ENCODE measurements at regions not wholly inside any gene's neighbourhood (a gene's known extent, or its start where the extent isn't known, plus 50 kb on each side); places are given as distances from the start of the nearest gene placed in this dataset.
A peak's percentile ranks its signal among the peaks of the same experiment; 100 is the strongest.

DNA sequence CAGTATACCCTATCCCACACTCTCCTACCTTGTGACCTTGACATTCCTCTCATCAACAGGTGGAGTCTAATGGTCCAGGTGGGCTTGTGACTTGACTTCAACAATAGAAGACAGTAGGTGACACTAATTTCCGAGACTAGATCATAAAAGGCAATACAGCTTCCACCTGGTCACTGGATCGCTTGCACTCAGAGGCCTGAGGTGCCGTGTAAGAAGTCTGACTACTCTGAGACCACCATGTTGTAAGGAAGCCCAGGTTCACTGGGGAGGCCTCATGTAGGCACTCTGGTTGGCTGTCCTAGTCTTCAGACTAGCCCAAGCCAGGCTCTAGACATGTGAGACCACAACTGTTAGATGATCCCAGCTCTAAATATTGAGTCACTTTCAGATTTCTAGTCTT is 370.4 kb downstream of the MID1IP1 start:
- H3K4me1 ChIP-seq (ENCODE audit: low read length), result no peaks in the 10 kb centered on the region
- DNase-seq, result no peak
- H3K9me2 ChIP-seq (replicated peaks; ENCODE audit: insufficient read depth, low read length), result no peaks in the 10 kb centered on the region
- no peaks in the 10 kb centered on the region for H3K9me3 ChIP-seq (ENCODE audit: low read length)
- H3K27me3 ChIP-seq (ENCODE audit: low read length), result no peaks in the 10 kb centered on the region
- no peak overlapping the region for H3K4me3 ChIP-seq (ENCODE audit: low read length)
- H2AFZ ChIP-seq (ENCODE audit: low read length), result no peak overlapping the region
- H3K79me2 ChIP-seq (ENCODE audit: low read length), result no peaks in the 10 kb centered on the region
- no peak overlapping the region for H3K9ac ChIP-seq (ENCODE audit: low read length)
- H4K20me1 ChIP-seq (ENCODE audit: insufficient read depth, low read depth, low read length), result no peaks in the 10 kb centered on the region
- H3K36me3 ChIP-seq (ENCODE audit: insufficient read depth, low read length), result no peaks in the 10 kb centered on the region
- no peak overlapping the region for H3K27ac ChIP-seq (ENCODE audit: low read length)
- H3K4me2 ChIP-seq (ENCODE audit: low read depth, low read length, poor library complexity, severe bottlenecking), result no peak overlapping the region

DNA sequence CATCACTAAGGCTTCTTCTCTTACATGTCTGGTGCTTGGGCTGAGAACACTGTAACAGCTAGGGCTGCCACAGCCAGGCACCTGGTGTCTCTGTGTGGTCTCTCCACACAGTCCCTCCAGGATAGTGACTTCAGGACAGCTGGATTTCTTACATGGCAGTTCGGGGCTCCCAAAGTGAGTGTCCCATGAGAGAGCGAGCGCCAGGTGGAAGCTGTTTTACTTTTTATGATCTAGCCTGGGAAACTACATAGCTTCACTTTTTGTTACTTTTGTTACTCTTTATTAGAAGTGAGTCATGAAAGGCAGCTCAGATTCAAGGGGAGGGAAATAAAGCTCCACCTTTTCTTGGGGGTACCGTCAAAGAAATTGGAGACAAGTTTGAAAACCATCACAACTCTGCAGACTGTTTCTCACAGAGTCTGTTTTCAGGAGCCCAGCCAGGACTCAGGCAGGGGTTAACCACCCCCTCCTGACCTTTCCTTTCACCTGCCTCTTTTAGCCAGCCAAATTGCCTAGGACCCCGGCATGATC is 373.0 kb downstream of the MID1IP1 start:
- no peak overlapping the region for H3K4me3 ChIP-seq (ENCODE audit: low read length)
- no peak overlapping the region for H3K27ac ChIP-seq (ENCODE audit: low read length)
- no peaks in the 10 kb centered on the region for H3K36me3 ChIP-seq (ENCODE audit: insufficient read depth, low read length)
- H3K9me2 ChIP-seq (replicated peaks; ENCODE audit: insufficient read depth, low read length), result no peaks in the 10 kb centered on the region
- no peaks in the 10 kb centered on the region for H3K4me1 ChIP-seq (ENCODE audit: low read length)
- no peak for DNase-seq
- no peaks in the 10 kb centered on the region for H3K27me3 ChIP-seq (ENCODE audit: low read length)
- no peaks in the 10 kb centered on the region for H4K20me1 ChIP-seq (ENCODE audit: insufficient read depth, low read depth, low read length)
- H3K9me3 ChIP-seq (ENCODE audit: low read length), result no peaks in the 10 kb centered on the region
- no peak overlapping the region for H3K9ac ChIP-seq (ENCODE audit: low read length)
- no peak overlapping the region for H3K4me2 ChIP-seq (ENCODE audit: low read depth, low read length, poor library complexity, severe bottlenecking)
- no peak overlapping the region for H2AFZ ChIP-seq (ENCODE audit: low read length)
- no peaks in the 10 kb centered on the region for H3K79me2 ChIP-seq (ENCODE audit: low read length)

DNA sequence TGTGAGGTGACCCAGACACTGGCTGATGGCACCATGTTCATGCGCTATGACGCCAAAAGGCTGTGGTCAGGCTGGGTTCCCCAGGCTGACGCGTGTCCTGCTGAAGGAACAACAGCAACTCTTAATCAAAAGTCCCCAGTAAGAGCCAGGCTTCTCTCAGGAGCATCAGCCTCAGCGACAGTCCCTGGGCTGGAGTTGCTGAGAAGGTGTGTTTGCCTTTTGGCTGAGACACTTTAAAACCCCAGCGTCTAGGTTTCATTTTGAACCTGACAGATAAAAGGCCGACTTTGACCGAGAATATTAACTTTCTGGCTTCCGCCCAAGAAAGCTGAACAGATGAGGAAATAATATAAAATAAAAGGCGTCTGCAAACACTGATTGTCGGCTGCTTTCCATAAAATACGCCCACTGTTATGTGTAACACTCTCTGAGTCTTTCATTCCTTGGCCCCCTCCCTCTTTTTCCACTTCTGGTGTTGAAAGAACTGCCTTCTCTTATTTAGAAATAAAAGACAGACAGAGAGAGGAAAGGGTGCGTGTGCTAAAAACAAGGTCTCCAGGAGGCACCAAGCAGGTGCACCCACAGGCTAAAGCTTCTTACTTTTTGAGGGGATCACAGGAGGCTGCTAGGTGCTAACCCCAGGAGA is 373.6 kb downstream of the MID1IP1 start:
- no peak overlapping the region for H3K4me2 ChIP-seq (ENCODE audit: low read depth, low read length, poor library complexity, severe bottlenecking)
- DNase-seq, result no peak
- no peaks in the 10 kb centered on the region for H4K20me1 ChIP-seq (ENCODE audit: insufficient read depth, low read depth, low read length)
- H3K4me1 ChIP-seq (ENCODE audit: low read length), result no peaks in the 10 kb centered on the region
- H3K9me3 ChIP-seq (ENCODE audit: low read length), result no peaks in the 10 kb centered on the region
- H3K27ac ChIP-seq (ENCODE audit: low read length), result no peak overlapping the region
- no peak overlapping the region for H3K9ac ChIP-seq (ENCODE audit: low read length)
- no peaks in the 10 kb centered on the region for H3K79me2 ChIP-seq (ENCODE audit: low read length)
- no peak overlapping the region for H2AFZ ChIP-seq (ENCODE audit: low read length)
- no peaks in the 10 kb centered on the region for H3K27me3 ChIP-seq (ENCODE audit: low read length)
- H3K36me3 ChIP-seq (ENCODE audit: insufficient read depth, low read length), result no peaks in the 10 kb centered on the region
- H3K4me3 ChIP-seq (ENCODE audit: low read length), result no peak overlapping the region
- H3K9me2 ChIP-seq (replicated peaks; ENCODE audit: insufficient read depth, low read length), result no peaks in the 10 kb centered on the region

DNA sequence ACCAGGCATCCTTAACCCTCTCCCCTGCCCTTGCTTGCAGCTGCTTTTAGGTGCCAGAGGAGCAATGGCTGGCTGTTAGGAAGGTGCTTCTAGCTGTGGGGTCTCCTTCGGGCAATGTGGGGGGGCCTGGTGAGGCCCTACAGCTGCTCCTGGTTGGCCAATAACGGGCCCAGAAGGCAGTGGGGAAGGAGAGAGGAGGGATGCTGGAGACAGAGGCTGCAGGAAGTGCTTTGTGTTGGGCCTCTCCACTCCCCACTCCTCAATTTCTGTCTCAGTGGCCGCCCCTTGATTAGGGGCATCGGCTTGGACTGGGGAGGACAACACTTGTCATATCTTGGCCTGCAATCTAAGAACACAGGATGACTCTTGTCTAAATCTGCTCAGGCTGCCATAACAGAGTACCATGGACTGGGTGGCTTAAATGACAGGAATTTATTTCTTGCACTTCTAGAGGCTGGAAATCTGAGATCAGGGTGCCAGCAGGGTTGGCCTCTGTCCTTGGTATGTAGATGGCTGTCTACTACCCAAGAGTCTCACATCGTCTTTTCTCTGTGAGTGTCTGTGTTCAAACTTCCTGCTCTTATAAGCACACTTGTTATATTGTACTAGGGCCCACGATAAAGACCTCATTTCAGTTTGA is 374.3 kb downstream of the MID1IP1 start:
- Histone ChIP-seq H3K4me1 (ENCODE audit: low read length) (no peaks in the 10 kb centered on the region), H2AFZ (ENCODE audit: low read length) (no peak overlapping the region), H3K27me3 (ENCODE audit: low read length) (no peaks in the 10 kb centered on the region), H3K4me3 (ENCODE audit: low read length) (no peak overlapping the region), H3K79me2 (ENCODE audit: low read length) (no peaks in the 10 kb centered on the region), H3K27ac (ENCODE audit: low read length) (no peak overlapping the region), H3K9me3 (ENCODE audit: low read length) (no peaks in the 10 kb centered on the region), H3K36me3 (ENCODE audit: insufficient read depth, low read length) (no peaks in the 10 kb centered on the region), H3K9me2 (replicated peaks; ENCODE audit: insufficient read depth, low read length) (no peaks in the 10 kb centered on the region), H3K9ac (ENCODE audit: low read length) (no peak overlapping the region), H4K20me1 (ENCODE audit: insufficient read depth, low read depth, low read length) (no peaks in the 10 kb centered on the region), H3K4me2 (ENCODE audit: low read depth, low read length, poor library complexity, severe bottlenecking) (no peak overlapping the region)
- no peak for DNase-seq

DNA sequence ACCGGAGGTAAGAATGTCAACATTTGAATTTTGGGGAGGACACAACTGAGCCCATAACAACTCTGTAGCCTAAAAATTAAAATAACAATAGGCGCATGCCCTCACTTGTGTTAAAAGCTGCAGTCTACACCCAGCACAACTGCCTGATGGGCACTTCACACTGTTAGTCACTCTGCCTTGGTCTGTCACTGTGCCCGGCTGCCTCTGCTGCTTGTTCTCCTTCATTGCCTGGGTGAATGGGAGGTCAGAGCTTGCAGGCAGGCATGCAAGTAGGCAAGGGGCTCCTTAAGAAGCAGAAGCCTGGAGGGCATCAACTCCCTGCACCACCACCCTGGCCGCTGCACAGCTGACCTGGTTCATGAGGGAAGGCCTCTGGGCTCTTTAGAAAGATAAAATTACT is 374.8 kb downstream of the MID1IP1 start:
- H3K27me3 ChIP-seq (ENCODE audit: low read length), result no peaks in the 10 kb centered on the region
- DNase-seq, result no peak
- no peaks in the 10 kb centered on the region for H3K9me2 ChIP-seq (replicated peaks; ENCODE audit: insufficient read depth, low read length)
- no peak overlapping the region for H3K4me2 ChIP-seq (ENCODE audit: low read depth, low read length, poor library complexity, severe bottlenecking)
- H3K4me3 ChIP-seq (ENCODE audit: low read length), result no peak overlapping the region
- no peaks in the 10 kb centered on the region for H3K36me3 ChIP-seq (ENCODE audit: insufficient read depth, low read length)
- H3K79me2 ChIP-seq (ENCODE audit: low read length), result no peaks in the 10 kb centered on the region
- no peak overlapping the region for H2AFZ ChIP-seq (ENCODE audit: low read length)
- no peaks in the 10 kb centered on the region for H4K20me1 ChIP-seq (ENCODE audit: insufficient read depth, low read depth, low read length)
- no peak overlapping the region for H3K9ac ChIP-seq (ENCODE audit: low read length)
- H3K27ac ChIP-seq (ENCODE audit: low read length), result no peak overlapping the region
- no peaks in the 10 kb centered on the region for H3K9me3 ChIP-seq (ENCODE audit: low read length)
- no peaks in the 10 kb centered on the region for H3K4me1 ChIP-seq (ENCODE audit: low read length)

DNA sequence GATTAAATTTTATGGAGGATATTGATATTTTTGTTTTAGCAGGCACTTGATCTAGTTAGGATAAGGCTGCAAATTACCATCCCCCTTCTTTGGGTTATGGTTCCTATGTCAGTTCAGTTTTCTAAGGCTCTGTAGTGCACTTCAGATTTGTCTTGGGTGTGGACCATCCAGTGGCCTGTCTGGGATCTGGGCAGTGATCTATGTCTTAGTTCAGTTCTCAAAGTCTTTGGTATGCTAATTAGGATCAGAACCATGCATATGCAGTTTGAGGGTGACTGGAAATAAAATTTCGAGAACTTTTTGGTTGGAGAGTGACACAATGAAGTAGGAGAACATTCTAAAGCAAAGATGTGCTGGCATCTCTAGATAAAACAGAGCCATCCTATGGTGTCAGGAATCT is 388.2 kb downstream of the MID1IP1 start:
- H3K9ac ChIP-seq (ENCODE audit: low read length), result no peak overlapping the region
- H3K27ac ChIP-seq (ENCODE audit: low read length), result no peak overlapping the region
- no peaks in the 10 kb centered on the region for H3K9me3 ChIP-seq (ENCODE audit: low read length)
- H3K4me1 ChIP-seq (ENCODE audit: low read length), result no peaks in the 10 kb centered on the region
- no peaks in the 10 kb centered on the region for H3K79me2 ChIP-seq (ENCODE audit: low read length)
- no peaks in the 10 kb centered on the region for H3K36me3 ChIP-seq (ENCODE audit: insufficient read depth, low read length)
- no peaks in the 10 kb centered on the region for H4K20me1 ChIP-seq (ENCODE audit: insufficient read depth, low read depth, low read length)
- no peak for DNase-seq
- H3K9me2 ChIP-seq (replicated peaks; ENCODE audit: insufficient read depth, low read length), result no peaks in the 10 kb centered on the region
- no peak overlapping the region for H2AFZ ChIP-seq (ENCODE audit: low read length)
- no peak overlapping the region for H3K4me2 ChIP-seq (ENCODE audit: low read depth, low read length, poor library complexity, severe bottlenecking)
- no peak overlapping the region for H3K4me3 ChIP-seq (ENCODE audit: low read length)
- H3K27me3 ChIP-seq (ENCODE audit: low read length), result no peaks in the 10 kb centered on the region

DNA sequence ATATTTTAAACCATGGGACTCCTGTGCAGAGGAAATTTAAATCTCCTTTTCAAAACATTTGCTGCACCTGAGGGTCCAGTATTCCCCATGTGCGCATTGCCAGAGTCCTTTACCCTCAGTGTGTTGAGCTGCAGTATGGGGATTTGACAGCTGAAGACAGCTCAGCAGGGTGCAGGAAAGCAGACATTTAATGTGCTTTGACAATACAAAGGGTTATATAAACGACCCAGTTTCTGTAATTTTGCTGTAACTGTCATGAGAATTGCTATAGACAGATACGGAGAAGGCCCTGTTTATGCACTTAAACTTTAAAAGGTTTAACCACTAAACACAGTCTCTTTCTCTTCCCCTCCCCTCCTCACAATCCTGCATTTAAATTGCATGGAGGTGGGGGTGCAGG is 393.4 kb downstream of the MID1IP1 start:
- H3K9me3 ChIP-seq (ENCODE audit: low read length), result no peaks in the 10 kb centered on the region
- H3K27ac ChIP-seq (ENCODE audit: low read length), result no peak overlapping the region
- H3K36me3 ChIP-seq (ENCODE audit: insufficient read depth, low read length), result no peaks in the 10 kb centered on the region
- no peaks in the 10 kb centered on the region for H3K9me2 ChIP-seq (replicated peaks; ENCODE audit: insufficient read depth, low read length)
- no peaks in the 10 kb centered on the region for H3K27me3 ChIP-seq (ENCODE audit: low read length)
- peaks cover 12% of the 10 kb centered on the region for H3K4me1 ChIP-seq (ENCODE audit: low read length)
- H3K4me2 ChIP-seq (ENCODE audit: low read depth, low read length, poor library complexity, severe bottlenecking), result no peak overlapping the region
- DNase-seq, result no peak
- H3K79me2 ChIP-seq (ENCODE audit: low read length), result no peaks in the 10 kb centered on the region
- no peak overlapping the region for H3K9ac ChIP-seq (ENCODE audit: low read length)
- H3K4me3 ChIP-seq (ENCODE audit: low read length), result no peak overlapping the region
- no peaks in the 10 kb centered on the region for H4K20me1 ChIP-seq (ENCODE audit: insufficient read depth, low read depth, low read length)
- no peak overlapping the region for H2AFZ ChIP-seq (ENCODE audit: low read length)

DNA sequence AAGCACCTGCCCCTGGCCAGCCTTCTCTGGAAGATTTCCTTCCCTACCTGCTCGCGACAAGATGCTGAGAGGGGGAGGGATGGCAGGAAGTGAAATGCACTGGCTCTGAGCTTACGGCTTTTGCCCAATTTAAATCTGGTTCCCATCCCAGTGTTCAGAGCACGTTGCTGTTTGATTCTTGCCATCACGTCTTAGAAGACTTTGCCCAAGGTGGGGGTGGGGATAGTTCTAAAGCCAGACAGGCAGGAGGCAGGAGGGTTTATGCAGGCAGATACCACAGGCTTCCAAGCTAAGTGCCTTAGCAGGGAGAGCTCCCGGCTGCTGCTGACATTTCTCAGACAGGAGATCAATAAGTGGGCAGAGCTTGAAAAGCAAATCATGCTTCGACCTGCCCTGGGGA is 393.9 kb downstream of the MID1IP1 start:
- Histone ChIP-seq H3K4me2 (ENCODE audit: low read depth, low read length, poor library complexity, severe bottlenecking) (no peak overlapping the region), H2AFZ (ENCODE audit: low read length) (no peak overlapping the region), H3K9me2 (replicated peaks; ENCODE audit: insufficient read depth, low read length) (no peaks in the 10 kb centered on the region), H3K4me1 (ENCODE audit: low read length) (peaks cover 12% of the 10 kb centered on the region), H3K36me3 (ENCODE audit: insufficient read depth, low read length) (no peaks in the 10 kb centered on the region), H3K9ac (ENCODE audit: low read length) (no peak overlapping the region), H4K20me1 (ENCODE audit: insufficient read depth, low read depth, low read length) (no peaks in the 10 kb centered on the region), H3K27ac (ENCODE audit: low read length) (no peak overlapping the region), H3K79me2 (ENCODE audit: low read length) (no peaks in the 10 kb centered on the region), H3K27me3 (ENCODE audit: low read length) (no peaks in the 10 kb centered on the region), H3K9me3 (ENCODE audit: low read length) (no peaks in the 10 kb centered on the region), H3K4me3 (ENCODE audit: low read length) (no peak overlapping the region)
- peak; percentile 17 for DNase-seq

All from Karpas-422 (cell line).